Inferior parietal cortex (tissue), 1 donor: ENCODE measurements at regions not wholly inside any gene's neighbourhood (a gene's known extent, or its start where the extent isn't known, plus 50 kb on each side); places are given as distances from the start of the nearest gene placed in this dataset.

Source experiments
- DNase-seq: peaks from one replicate; pipeline ENCODE4 v3.0.0-alpha.2; 2016; ENCODE audit errors: extremely low spot score

- DNase-seq, result no peak
Measured at GRCh38 chr2:146239392-146240135, 1605.3 kb upstream of the ACVR2A start.

- no peak for DNase-seq
Measured at GRCh38 chr2:146238254-146238966, 1606.4 kb upstream of the ACVR2A start.

GRCh38 chr2:146235158-146235557, 1609.7 kb upstream of the ACVR2A start:
- no peak for DNase-seq

- DNase-seq, result no peak
Measured at GRCh38 chr2:146229508-146230155, 1615.2 kb upstream of the ACVR2A start.

GRCh38 chr2:146228466-146229058, 1616.3 kb upstream of the ACVR2A start:
- DNase-seq, result no peak

- no peak for DNase-seq
Measured at GRCh38 chr2:146228020-146228393, 1616.8 kb upstream of the ACVR2A start.

- no peak for DNase-seq
Measured at GRCh38 chr2:146227152-146228019, 1617.4 kb upstream of the ACVR2A start.

- DNase-seq, result no peak
Measured at GRCh38 chr2:146226077-146226476, 1618.8 kb upstream of the ACVR2A start.

GRCh38 chr2:146221826-146222225, 1623.0 kb upstream of the ACVR2A start:
- DNase-seq, result no peak

- DNase-seq, result no peak
Measured at GRCh38 chr2:146220957-146221356, 1623.9 kb upstream of the ACVR2A start.

- no peak for DNase-seq
Measured at GRCh38 chr2:146214394-146214929, 1630.4 kb upstream of the ACVR2A start.

GRCh38 chr2:146213674-146214073, 1631.2 kb upstream of the ACVR2A start:
- no peak for DNase-seq

GRCh38 chr2:146212602-146213001, 1632.2 kb upstream of the ACVR2A start:
- no peak for DNase-seq

GRCh38 chr2:146209842-146210275, 1635.0 kb upstream of the ACVR2A start:
- DNase-seq, result no peak

GRCh38 chr2:146207901-146208300, 1636.9 kb upstream of the ACVR2A start:
- no peak for DNase-seq

- DNase-seq, result no peak
Measured at GRCh38 chr2:146207417-146207816, 1637.4 kb upstream of the ACVR2A start.

GRCh38 chr2:146203064-146203624, 1641.7 kb upstream of the ACVR2A start:
- DNase-seq, result no peak

GRCh38 chr2:146193619-146194018, 1651.2 kb upstream of the ACVR2A start:
- DNase-seq, result no peak

- DNase-seq, result no peak
Measured at GRCh38 chr2:146189541-146189940, 1655.3 kb upstream of the ACVR2A start.

- DNase-seq, result no peak
Measured at GRCh38 chr2:146173934-146174333, 1654.0 kb upstream of the ZEB2 start.
